HEK293T (cell line): ENCODE measurements at regions not wholly inside any gene's neighbourhood (a gene's known extent, or its start where the extent isn't known, plus 50 kb on each side); places are given as distances from the start of the nearest gene placed in this dataset.

Experiments
- BHLHE40 ChIP-seq: fragments of 450-650 bp; IDR thresholded peaks from 2 replicates; pipeline ENCODE4 v1.6.1; 2016; ENCODE audit warnings: mild to moderate bottlenecking, moderate library complexity, borderline replicate concordance
- CTBP1 ChIP-seq: fragments of 450-650 bp; IDR thresholded peaks from 2 replicates; pipeline ENCODE4 v1.6.1; 2016; ENCODE audit warnings: borderline replicate concordance
- FOXM1 ChIP-seq: fragments of 450-650 bp; IDR thresholded peaks from 2 replicates; pipeline ENCODE4 v1.6.1; 2017; ENCODE audit warnings: mild to moderate bottlenecking, borderline replicate concordance
- ZNF384 ChIP-seq: fragments of 450-650 bp; IDR thresholded peaks from 2 replicates; pipeline ENCODE4 v1.6.1; 2016

DNA sequence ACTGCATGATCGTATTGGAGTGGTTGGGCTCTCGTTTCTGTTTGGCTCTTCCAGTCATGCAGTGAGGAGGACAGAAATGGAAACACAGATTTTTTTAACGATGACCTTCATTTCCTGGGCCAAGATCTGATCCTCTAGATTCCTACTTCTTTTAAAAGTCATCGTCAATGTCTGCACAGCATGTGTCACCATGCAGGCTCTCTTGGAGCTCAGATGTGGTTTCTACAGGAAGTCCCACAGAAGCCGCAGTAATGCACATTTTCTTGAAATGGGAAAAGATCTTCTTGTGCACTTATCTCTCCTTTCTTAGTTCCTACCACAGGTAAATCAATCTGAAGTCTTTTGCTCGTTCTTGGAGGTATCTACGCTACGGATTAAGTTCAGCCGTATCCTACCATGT, 626.9 kb downstream of the EFNB2 start:
- no peak for TF ChIP-seq CTBP1
- TF ChIP-seq FOXM1, result no peak
- no peak for TF ChIP-seq ZNF384
- no peak for TF ChIP-seq BHLHE40
